ENCODE measurements at regions not wholly inside any gene's neighbourhood (a gene's known extent, or its start where the extent isn't known, plus 50 kb on each side); places are given as distances from the start of the nearest gene placed in this dataset.

GRCh38 chr10:23613900-23614299 is 175.0 kb downstream of the OTUD1 start (continued):
- TF ChIP-seq CEBPB (IDR thresholded peaks at IDR 0.05; ENCODE audit: low read depth) (no peak), SRF (IDR thresholded peaks at IDR 0.05; ENCODE audit: low read depth) (no peak), TCF7L2 (IDR thresholded peaks at IDR 0.05; ENCODE audit: borderline replicate concordance, extremely low read depth, insufficient read depth, insufficient read length) (no peak), POLR2AphosphoS5 (IDR thresholded peaks at IDR 0.05; ENCODE audit: low read depth, low read length) (no peak)

GRCh38 chr10:23614483-23614882 is 175.6 kb downstream of the OTUD1 start:
- BruUV-seq (replicated peaks) = no TSS peak
- H4K20me1 ChIP-seq (ENCODE audit: insufficient read depth) = no peaks in the 10 kb centered on the region
- H3K79me2 ChIP-seq (ENCODE audit: insufficient read depth, low read length) = no peaks in the 10 kb centered on the region
- H3K27ac ChIP-seq (ENCODE audit: low read depth, low read length) = no peak overlapping the region
- ATAC-seq = no peak
- H3K4me2 ChIP-seq (ENCODE audit: low read length) = no peak overlapping the region
- no peak overlapping the region for H2AFZ ChIP-seq (ENCODE audit: low read depth, low read length, poor library complexity, severe bottlenecking)
- ChIA-PET POLR2A (no interaction called here), RAD21 (ENCODE audit: low non-redundant PET in 1 of 2, low total read pairs in 2 of 2, uncharacterized antibody in 2 of 2, unreplicated experiment in 2 of 2) (no interaction called here), CTCF (no interaction called here)
- no peak overlapping the region for H3K4me3 ChIP-seq (replicated peaks in 1 of 2; ENCODE audit: low read depth in 1 of 2, low read length in 2 of 2)
- no peak for TF ChIP-seq SIN3A (IDR thresholded peaks at IDR 0.05; ENCODE audit: low read depth)
- TF ChIP-seq SP1 (IDR thresholded peaks at IDR 0.05; ENCODE audit: low read depth) = no peak
- H3K4me1 ChIP-seq (ENCODE audit: control insufficient read depth in 1 of 2, insufficient read depth in 2 of 2, low read length in 2 of 2) = no peaks in the 10 kb centered on the region
- intact Hi-C loops (cut with micrococcal nuclease) = no loop called here
- no peak for DNase-seq (ENCODE audit: low read depth, low spot score)
- no peaks in the 10 kb centered on the region for H3K9me2 ChIP-seq (ENCODE audit: insufficient read depth)
- H3K27me3 ChIP-seq (ENCODE audit: insufficient read depth, low read length) = 0 out of 2 replicates have a peak, but pooled peaks cover 3% of the 10 kb centered on the region
- no peaks in the 10 kb centered on the region for H3K36me3 ChIP-seq (ENCODE audit: control insufficient read depth in 1 of 2, insufficient read depth in 2 of 2, low read length in 2 of 2)
- no peak overlapping the region for H3K9ac ChIP-seq (ENCODE audit: low read length)
- H3K9me3 ChIP-seq (ENCODE audit: control insufficient read depth in 1 of 2, insufficient read depth in 1 of 2, low read depth in 1 of 2, low read length in 2 of 2) = no peaks in the 10 kb centered on the region

GRCh38 chr10:23630376-23630775 is 191.5 kb downstream of the OTUD1 start:
- Histone ChIP-seq H3K9ac (ENCODE audit: low read length) (no peak overlapping the region), H3K4me1 (ENCODE audit: control insufficient read depth in 1 of 2, insufficient read depth in 2 of 2, low read length in 2 of 2) (no peaks in the 10 kb centered on the region), H3K27me3 (ENCODE audit: insufficient read depth, low read length) (peaks cover 11% of the 10 kb centered on the region; the same call in 1 of the 2 replicates), H3K4me3 (replicated peaks in 1 of 2; ENCODE audit: low read depth in 1 of 2, low read length in 2 of 2) (no peak overlapping the region), H3K36me3 (ENCODE audit: control insufficient read depth in 1 of 2, insufficient read depth in 2 of 2, low read length in 2 of 2) (no peaks in the 10 kb centered on the region), H4K20me1 (ENCODE audit: insufficient read depth) (no peaks in the 10 kb centered on the region), H3K9me2 (ENCODE audit: insufficient read depth) (no peaks in the 10 kb centered on the region), H3K79me2 (ENCODE audit: insufficient read depth, low read length) (no peaks in the 10 kb centered on the region), H3K27ac (ENCODE audit: low read depth, low read length) (no peak overlapping the region), H3K4me2 (ENCODE audit: low read length) (no peak overlapping the region), H3K9me3 (ENCODE audit: control insufficient read depth in 1 of 2, insufficient read depth in 1 of 2, low read depth in 1 of 2, low read length in 2 of 2) (no peaks in the 10 kb centered on the region), H2AFZ (ENCODE audit: low read depth, low read length, poor library complexity, severe bottlenecking) (no peak overlapping the region)
- ChIA-PET RAD21 (ENCODE audit: low non-redundant PET in 1 of 2, low total read pairs in 2 of 2, uncharacterized antibody in 2 of 2, unreplicated experiment in 2 of 2) (no interaction called here), CTCF (no interaction called here), POLR2A (no interaction called here)
- no peak for ATAC-seq
- no peak for DNase-seq (ENCODE audit: low read depth, low spot score)
- intact Hi-C loops (cut with micrococcal nuclease) = no loop called here
- no TSS peak for BruUV-seq (replicated peaks)
- no peak for TF ChIP-seq EZH2 (IDR thresholded peaks at IDR 0.05)
- TF ChIP-seq SIN3A (IDR thresholded peaks at IDR 0.05; ENCODE audit: low read depth) = no peak
- no peak for TF ChIP-seq CEBPB (IDR thresholded peaks at IDR 0.05; ENCODE audit: low read depth)
- no peak for TF ChIP-seq CTCF (IDR thresholded peaks at IDR 0.05 in 2 of 3, conservative IDR thresholded peaks at IDR 0.05 in 1 of 3; ENCODE audit: borderline replicate concordance in 1 of 3, insufficient read depth in 1 of 3, low read depth in 2 of 3, low read length in 2 of 3)
- TF ChIP-seq REST (IDR thresholded peaks at IDR 0.05; ENCODE audit: low read depth) = no peak
- TF ChIP-seq POLR2A (IDR thresholded peaks at IDR 0.05; ENCODE audit: borderline replicate concordance, extremely low read depth, insufficient read depth, insufficient read length) = no peak
- TF ChIP-seq MAX (IDR thresholded peaks at IDR 0.05) = no peak
- TF ChIP-seq ZFX (IDR thresholded peaks at IDR 0.05) = no peak
- TF ChIP-seq CBX3 (IDR thresholded peaks at IDR 0.05; ENCODE audit: low read depth) = no peak
- no peak for TF ChIP-seq SRF (IDR thresholded peaks at IDR 0.05; ENCODE audit: low read depth)
- no peak for TF ChIP-seq EGR1 (IDR thresholded peaks at IDR 0.05; ENCODE audit: low read depth)
